Endothelial cell of umbilical vein (primary cell): ENCODE measurements at regions not wholly inside any gene's neighbourhood (a gene's known extent, or its start where the extent isn't known, plus 50 kb on each side); places are given as distances from the start of the nearest gene placed in this dataset.

Experiments used
- BruUV-seq: library from RNA; stranded (reverse); fragments of 400-500 nt; replicated peaks from 2 replicates; lab custom pipeline; 2021; lab: Mats Ljungman, UMichigan
- CTCF ChIA-PET: fragments of 300-600, 350-600 bp; sonication (Branson Sonifier 250); formaldehyde crosslinking; loops from one replicate; lab custom pipeline; 2021; ENCODE audit warnings: antibody characterized with exemption, inconsistent platforms; lab: Charles Lee
- POLR2A ChIA-PET: fragments of 300-600, 350-600 bp; sonication (Branson Sonifier 250); formaldehyde crosslinking; loops from one replicate; lab custom pipeline; 2021; ENCODE audit warnings: antibody characterized with exemption, inconsistent platforms; lab: Charles Lee
- DNase-seq: peaks from one replicate; pipeline ENCODE4 v3.0.0-alpha.2; 2011; ENCODE audit warnings: low read depth, low spot score
- FAIRE-seq: peaks from 2 replicates; lab custom pipeline; 2011; peaks lifted over from hg19 to GRCh38; lab: Jason Lieb, UNC
- H2AFZ ChIP-seq: 2 replicates; pipeline ENCODE4 v1.6.0; 2012; ENCODE audit warnings: low read depth, low read length, control low read depth, inconsistent platforms
- H3K27ac ChIP-seq: 2 replicates; pipeline ENCODE4 v1.5.1; 2011; ENCODE audit warnings: low read depth, mild to moderate bottlenecking, control low read depth, low read length, moderate library complexity; ENCODE audit not compliant: insufficient read depth
- H3K27me3 ChIP-seq, 2 experiments: 2 replicates each; pipeline versions ENCODE4 v1.6.0 to v1.6.1; 2011; ENCODE audit warnings: low read length in 2 of 2, mixed read lengths in 1 of 2; ENCODE audit not compliant: control insufficient read depth in 2 of 2, insufficient read depth in 2 of 2
- H3K36me3 ChIP-seq, 2 experiments: 2 replicates in 1 of 2; 3 replicates in 1 of 2; pipeline ENCODE4 v1.5.1; 2011; ENCODE audit warnings: low read length in 2 of 2, mild to moderate bottlenecking in 1 of 2, moderate library complexity in 1 of 2; ENCODE audit not compliant: control insufficient read depth in 2 of 2, insufficient read depth in 2 of 2; ENCODE audit errors: extremely low read depth in 1 of 2
- H3K4me1 ChIP-seq: 3 replicates; pipeline ENCODE4 v1.5.1; 2011; ENCODE audit warnings: mild to moderate bottlenecking, low read length; ENCODE audit not compliant: control insufficient read depth, insufficient read depth; ENCODE audit errors: extremely low read depth
- H3K4me2 ChIP-seq: 2 replicates; pipeline ENCODE4 v1.6.1; 2011; ENCODE audit warnings: low read length, control low read depth, mixed read lengths; ENCODE audit not compliant: insufficient read depth
- H3K4me3 ChIP-seq, 3 experiments: fragments of 200-600 bp in 1 of 3; sonication (generic), shearing (Covaris generic) in 1 of 3; replicated peaks in 1 of 3; 2 replicates each; pipeline ENCODE4 v1.5.1; 2011 to 2016; ENCODE audit warnings: control low read depth in 3 of 3, low read length in 3 of 3, mild to moderate bottlenecking in 2 of 3, inconsistent platforms in 1 of 3, low read depth in 1 of 3, moderate library complexity in 1 of 3; ENCODE audit not compliant: insufficient read depth in 1 of 3
- H3K79me2 ChIP-seq: 2 replicates; pipeline ENCODE4 v1.6.0; 2012; ENCODE audit warnings: low read length, inconsistent platforms; ENCODE audit not compliant: control insufficient read depth, insufficient read depth
- H3K9ac ChIP-seq: replicated peaks from 2 replicates; pipeline ENCODE3; 2011; ENCODE audit warnings: low read length, control low read depth; ENCODE audit not compliant: insufficient read depth; ENCODE audit errors: extremely low read depth
- H3K9me1 ChIP-seq: replicated peaks from 3 replicates; pipeline ENCODE4 v1.6.0; 2011; ENCODE audit warnings: mild to moderate bottlenecking, low read length; ENCODE audit not compliant: control insufficient read depth, insufficient read depth; ENCODE audit errors: extremely low read depth
- H3K9me3 ChIP-seq: replicated peaks from 2 replicates; pipeline ENCODE4 v1.5.1; 2012; ENCODE audit warnings: low read length, inconsistent platforms; ENCODE audit not compliant: control insufficient read depth, insufficient read depth
- H4K20me1 ChIP-seq: replicated peaks from 2 replicates; pipeline ENCODE3; 2011; ENCODE audit warnings: mild to moderate bottlenecking, low read length; ENCODE audit not compliant: control insufficient read depth, insufficient read depth; ENCODE audit errors: extremely low read depth
- CTCF ChIP-seq, 2 donors: IDR thresholded peaks; 1 replicate in 1 of 2; 2 replicates in 1 of 2; pipeline ENCODE4 v1.5.1; 2011; ENCODE audit warnings: low read length in 2 of 2, mild to moderate bottlenecking in 2 of 2, moderate library complexity in 2 of 2, control low read depth in 1 of 2, inconsistent platforms in 1 of 2, low read depth in 1 of 2; ENCODE audit not compliant: insufficient read depth in 1 of 2; ENCODE audit errors: extremely low read depth in 1 of 2
- EZH2 ChIP-seq: IDR thresholded peaks from 2 replicates; pipeline ENCODE4 v1.6.1; 2012; ENCODE audit warnings: borderline replicate concordance, low read depth, mild to moderate bottlenecking, moderate library complexity, low read length, inconsistent platforms; ENCODE audit not compliant: severe bottlenecking
- FOS ChIP-seq: IDR thresholded peaks from 2 replicates; pipeline ENCODE4 v1.6.1; 2011; ENCODE audit warnings: mild to moderate bottlenecking, low read length, moderate library complexity, borderline replicate concordance; ENCODE audit not compliant: insufficient read depth
- GATA2 ChIP-seq: IDR thresholded peaks from 2 replicates; pipeline ENCODE4 v1.7.0; 2011; ENCODE audit warnings: low read depth, mild to moderate bottlenecking, moderate library complexity, mixed read lengths, low read length; ENCODE audit not compliant: insufficient read length, insufficient read depth
- JUN ChIP-seq: IDR thresholded peaks from 2 replicates; pipeline ENCODE4 v1.6.1; 2011; ENCODE audit warnings: borderline replicate concordance, low read depth; ENCODE audit not compliant: insufficient read length, insufficient read depth
- MYC ChIP-seq: IDR thresholded peaks from one replicate; pipeline ENCODE4 v1.6.1; 2011; ENCODE audit warnings: mild to moderate bottlenecking, low read depth, low read length
- POLR2A ChIP-seq: IDR thresholded peaks from 2 replicates; pipeline ENCODE4 v1.6.1; 2012; ENCODE audit warnings: low read depth, mild to moderate bottlenecking, control low read depth, low read length
- POLR2AphosphoS5 ChIP-seq: IDR thresholded peaks from 2 replicates; pipeline ENCODE4 v1.6.1; 2012; ENCODE audit warnings: low read depth, mild to moderate bottlenecking, control low read depth, low read length, moderate library complexity; ENCODE audit not compliant: insufficient read depth
- dilution Hi-C: fragments of 300-500 bp; cut with MboI; formaldehyde crosslinking; loops from one replicate; pipeline ENCODE4 v1.15.0; 2019; ENCODE audit warnings: low sequenced_read_pairs; ENCODE audit not compliant: extremely low pct_ligation_motif_present
- intact Hi-C: fragments of 100-400 bp; cut with micrococcal nuclease; formaldehyde crosslinking; loops from one replicate; pipeline ENCODE4 v1.10.0; 2022
- TF ChIP-seq, protein P1 (sequence below): IDR thresholded peaks from 2 replicates; pipeline ENCODE4 v1.6.1; 2011; ENCODE audit not compliant: insufficient read depth, insufficient read length

DNA sequence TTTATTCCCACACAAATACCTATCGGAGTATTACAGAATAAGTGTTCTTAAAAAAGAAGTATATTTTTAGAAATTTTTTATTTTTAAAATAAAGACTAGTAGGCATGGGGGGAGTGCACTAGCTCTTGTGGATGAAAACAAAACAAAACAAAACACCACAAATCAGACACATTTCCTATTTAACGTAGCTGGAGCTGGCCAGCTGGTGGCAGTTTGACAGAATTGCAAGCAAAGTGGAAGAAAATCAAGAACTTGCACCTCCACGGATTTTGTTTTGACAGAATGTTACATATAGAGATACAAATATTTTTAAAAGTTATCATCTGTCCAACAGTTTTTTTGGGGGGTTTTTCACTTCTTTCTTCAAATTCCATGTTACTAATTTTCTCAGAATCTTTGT is 63.6 kb upstream of the SNRPB2 start:
- Histone ChIP-seq H4K20me1 (no peaks in the 10 kb centered on the region), H3K4me2 (no peak overlapping the region), H3K9me1 (no peaks in the 10 kb centered on the region), H3K4me1 (no peaks in the 10 kb centered on the region), H3K4me3 (no peak overlapping the region), H3K9ac (no peak overlapping the region), H3K27me3 (no peaks in the 10 kb centered on the region), H2AFZ (no peak overlapping the region), H3K36me3 (no peaks in the 10 kb centered on the region), H3K79me2 (no peaks in the 10 kb centered on the region), H3K9me3 (no peaks in the 10 kb centered on the region), H3K27ac (no peak overlapping the region)
- TF ChIP-seq, protein P1, sequence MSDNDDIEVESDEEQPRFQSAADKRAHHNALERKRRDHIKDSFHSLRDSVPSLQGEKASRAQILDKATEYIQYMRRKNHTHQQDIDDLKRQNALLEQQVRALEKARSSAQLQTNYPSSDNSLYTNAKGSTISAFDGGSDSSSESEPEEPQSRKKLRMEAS: no peak
- TF ChIP-seq EZH2 (no peak), CTCF (IDR thresholded peaks at IDR 0.05; ENCODE audit: extremely low read depth in 1 of 2, insufficient read depth in 1 of 2, low read depth in 1 of 2, low read length in 2 of 2) (no peak), MYC (no peak), FOS (no peak), POLR2AphosphoS5 (no peak), POLR2A (no peak), JUN (no peak), GATA2 (no peak)
- BruUV-seq: no TSS peak
- FAIRE-seq (no peak), DNase-seq (no peak)
- dilution Hi-C loops: no loop called here
- ChIA-PET POLR2A (no interaction called here), CTCF (interaction anchor here (0.7 kb wide), 1 partner anchor 667 kb away, joined by 3 read pairs; no protein-coding TSS in a partner anchor)
- intact Hi-C loops: no loop called here
